Body of pancreas (tissue), 4 donors: ENCODE measurements at regions not wholly inside any gene's neighbourhood (a gene's known extent, or its start where the extent isn't known, plus 50 kb on each side); places are given as distances from the start of the nearest gene placed in this dataset.

Experiments
- POLR2A ChIP-seq, 3 donors: fragments of 450-650 bp; IDR thresholded peaks; one replicate each; pipeline ENCODE4 v1.6.1; 2016; ENCODE audit warnings: antibody characterized with exemption in 3 of 3, mild to moderate bottlenecking in 2 of 3
- TF ChIP-seq, protein P1 (sequence below), 7 experiments: fragments of 450-650 bp in 4 of 7; fragments of 200-600 bp in 3 of 7; sonication (generic) in 3 of 7; IDR thresholded peaks; one replicate each; pipeline ENCODE4 v1.5.1; 2016 to 2019; ENCODE audit warnings: antibody characterized with exemption in 7 of 7

DNA sequence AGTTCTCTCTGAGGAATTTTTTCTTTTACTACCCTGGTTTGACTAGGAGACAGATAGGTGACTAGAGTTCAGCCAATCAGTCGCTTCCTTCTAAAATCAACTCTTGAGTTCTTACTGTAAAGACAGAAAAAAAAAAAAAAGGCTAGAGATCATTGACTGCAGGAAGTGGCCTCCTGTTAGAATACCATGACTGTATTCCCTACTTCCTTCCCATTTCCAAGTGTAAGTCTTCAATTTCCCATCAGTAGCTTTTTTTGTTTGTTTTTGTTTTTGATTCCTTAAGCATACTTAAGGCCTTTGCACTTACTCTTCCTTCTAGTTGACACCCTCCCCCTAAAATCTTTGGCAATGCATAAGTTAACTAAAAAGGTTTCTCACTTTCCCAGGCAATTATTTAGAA lies 154.3 kb downstream of the HMHB1 start:
- TF ChIP-seq, protein P1, sequence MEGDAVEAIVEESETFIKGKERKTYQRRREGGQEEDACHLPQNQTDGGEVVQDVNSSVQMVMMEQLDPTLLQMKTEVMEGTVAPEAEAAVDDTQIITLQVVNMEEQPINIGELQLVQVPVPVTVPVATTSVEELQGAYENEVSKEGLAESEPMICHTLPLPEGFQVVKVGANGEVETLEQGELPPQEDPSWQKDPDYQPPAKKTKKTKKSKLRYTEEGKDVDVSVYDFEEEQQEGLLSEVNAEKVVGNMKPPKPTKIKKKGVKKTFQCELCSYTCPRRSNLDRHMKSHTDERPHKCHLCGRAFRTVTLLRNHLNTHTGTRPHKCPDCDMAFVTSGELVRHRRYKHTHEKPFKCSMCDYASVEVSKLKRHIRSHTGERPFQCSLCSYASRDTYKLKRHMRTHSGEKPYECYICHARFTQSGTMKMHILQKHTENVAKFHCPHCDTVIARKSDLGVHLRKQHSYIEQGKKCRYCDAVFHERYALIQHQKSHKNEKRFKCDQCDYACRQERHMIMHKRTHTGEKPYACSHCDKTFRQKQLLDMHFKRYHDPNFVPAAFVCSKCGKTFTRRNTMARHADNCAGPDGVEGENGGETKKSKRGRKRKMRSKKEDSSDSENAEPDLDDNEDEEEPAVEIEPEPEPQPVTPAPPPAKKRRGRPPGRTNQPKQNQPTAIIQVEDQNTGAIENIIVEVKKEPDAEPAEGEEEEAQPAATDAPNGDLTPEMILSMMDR (IDR thresholded peaks at IDR 0.05): no peak
- no peak for TF ChIP-seq POLR2A (IDR thresholded peaks at IDR 0.05)
